ENCODE measurements at regions not wholly inside any gene's neighbourhood (a gene's known extent, or its start where the extent isn't known, plus 50 kb on each side); places are given as distances from the start of the nearest gene placed in this dataset.

DNA sequence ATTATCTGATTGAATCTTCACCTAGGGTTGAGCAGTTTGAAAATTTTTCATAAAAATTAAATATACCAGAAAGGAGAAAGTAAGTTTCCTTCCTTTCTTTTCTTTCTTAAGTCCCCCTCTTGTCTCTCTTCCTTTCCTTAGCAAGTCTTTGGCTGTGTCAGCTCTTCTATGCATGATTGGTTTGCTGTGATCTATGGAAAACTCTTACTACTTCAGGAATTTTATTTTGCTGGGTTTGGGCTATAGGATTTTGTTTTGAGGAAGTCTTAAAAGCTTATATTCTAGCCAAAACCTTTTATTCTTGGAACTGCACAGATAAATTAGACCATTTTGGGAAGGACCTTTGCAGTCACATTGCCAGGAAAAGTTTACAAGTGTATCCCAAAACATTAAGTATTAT lies 173.4 kb upstream of the CITED2 start:
- TF ChIP-seq EZH2phosphoT487 (IDR thresholded peaks at IDR 0.05; ENCODE audit: insufficient read depth, low read depth) (no peak), EZH2 (IDR thresholded peaks at IDR 0.05; ENCODE audit: insufficient read depth, poor library complexity, severe bottlenecking) (no peak)

All from GM23248 (cell line).